ENCODE measurements at regions not wholly inside any gene's neighbourhood (a gene's known extent, or its start where the extent isn't known, plus 50 kb on each side); places are given as distances from the start of the nearest gene placed in this dataset.
"Not testable (repeated sequence)": the region's sequence is repeated elsewhere in the genome, so short reads cannot be mapped to it uniquely, and the experiment has no call there.

GRCh38 chr10:120186506-120186905 is 270.5 kb upstream of the PLPP4 start:
- Histone ChIP-seq H3K27ac (ENCODE audit: low read depth, low read length, poor library complexity, severe bottlenecking) (no peak overlapping the region), H3K9me3 (ENCODE audit: low read depth, low read length, poor library complexity, severe bottlenecking) (no peaks in the 10 kb centered on the region), H3K4me1 (ENCODE audit: insufficient read depth, low read length, poor library complexity, severe bottlenecking) (no peaks in the 10 kb centered on the region), H3K27me3 (replicated peaks; ENCODE audit: insufficient read depth, low read depth, low read length, poor library complexity) (no peaks in the 10 kb centered on the region), H3K4me3 (ENCODE audit: low read depth, low read length, poor library complexity, severe bottlenecking) (no peak overlapping the region), H3K36me3 (ENCODE audit: insufficient read depth, low read length, poor library complexity, severe bottlenecking) (no peaks in the 10 kb centered on the region)
- intact Hi-C loops (cut with micrococcal nuclease; ENCODE audit: unreplicated experiment), result no loop called here
- BruUV-seq (replicated peaks), result no TSS peak
- DNase-seq (ENCODE audit: low spot score), result no peak
- ChIA-PET POLR2A (ENCODE audit: low non-redundant PET) (no interaction called here), CTCF (no interaction called here)
- TF ChIP-seq CTCF (conservative IDR thresholded peaks at IDR 0.05; ENCODE audit: low read depth, low read length) (no peak), EZH2 (IDR thresholded peaks at IDR 0.05; ENCODE audit: borderline replicate concordance, low read depth, low read length, poor library complexity, severe bottlenecking) (no peak)

GRCh38 chr10:120187168-120187567 is 269.9 kb upstream of the PLPP4 start:
- H3K36me3 ChIP-seq (ENCODE audit: insufficient read depth, low read length, poor library complexity, severe bottlenecking); intact Hi-C loops (cut with micrococcal nuclease; ENCODE audit: unreplicated experiment); H3K4me3 ChIP-seq (ENCODE audit: low read depth, low read length, poor library complexity, severe bottlenecking); CTCF ChIA-PET; POLR2A ChIA-PET (ENCODE audit: low non-redundant PET); H3K4me1 ChIP-seq (ENCODE audit: insufficient read depth, low read length, poor library complexity, severe bottlenecking); H3K9me3 ChIP-seq (ENCODE audit: low read depth, low read length, poor library complexity, severe bottlenecking); BruUV-seq (replicated peaks); H3K27me3 ChIP-seq (replicated peaks; ENCODE audit: insufficient read depth, low read depth, low read length, poor library complexity); H3K27ac ChIP-seq (ENCODE audit: low read depth, low read length, poor library complexity, severe bottlenecking); DNase-seq (ENCODE audit: low spot score): not testable (repeated sequence)

- BruUV-seq (replicated peaks), result no TSS peak
- Histone ChIP-seq H3K4me1 (ENCODE audit: insufficient read depth, low read length, poor library complexity, severe bottlenecking) (no peaks in the 10 kb centered on the region), H3K27me3 (replicated peaks; ENCODE audit: insufficient read depth, low read depth, low read length, poor library complexity) (no peaks in the 10 kb centered on the region), H3K9me3 (ENCODE audit: low read depth, low read length, poor library complexity, severe bottlenecking) (no peaks in the 10 kb centered on the region), H3K27ac (ENCODE audit: low read depth, low read length, poor library complexity, severe bottlenecking) (no peak overlapping the region), H3K36me3 (ENCODE audit: insufficient read depth, low read length, poor library complexity, severe bottlenecking) (no peaks in the 10 kb centered on the region), H3K4me3 (ENCODE audit: low read depth, low read length, poor library complexity, severe bottlenecking) (no peak overlapping the region)
- POLR2A ChIA-PET (ENCODE audit: low non-redundant PET), result no interaction called here
- TF ChIP-seq EZH2 (IDR thresholded peaks at IDR 0.05; ENCODE audit: borderline replicate concordance, low read depth, low read length, poor library complexity, severe bottlenecking) (no peak), CTCF (conservative IDR thresholded peaks at IDR 0.05; ENCODE audit: low read depth, low read length) (no peak)
- DNase-seq (ENCODE audit: low spot score), result no peak
- CTCF ChIA-PET, result no interaction called here
- intact Hi-C loops (cut with micrococcal nuclease; ENCODE audit: unreplicated experiment), result no loop called here
These were observed 268.1 kb upstream of the PLPP4 start for GRCh38 chr10:120188950-120189349.

GRCh38 chr10:120195984-120196712 is 260.9 kb upstream of the PLPP4 start:
- H3K36me3 ChIP-seq (ENCODE audit: insufficient read depth, low read length, poor library complexity, severe bottlenecking), result no peaks in the 10 kb centered on the region
- CTCF ChIA-PET, result no interaction called here
- no peaks in the 10 kb centered on the region for H3K4me1 ChIP-seq (ENCODE audit: insufficient read depth, low read length, poor library complexity, severe bottlenecking)
- no peak for DNase-seq (ENCODE audit: low spot score)
- H3K4me3 ChIP-seq (ENCODE audit: low read depth, low read length, poor library complexity, severe bottlenecking), result no peak overlapping the region
- no TSS peak for BruUV-seq (replicated peaks)
- POLR2A ChIA-PET (ENCODE audit: low non-redundant PET), result no interaction called here
- TF ChIP-seq EZH2 (IDR thresholded peaks at IDR 0.05; ENCODE audit: borderline replicate concordance, low read depth, low read length, poor library complexity, severe bottlenecking) (no peak), CTCF (conservative IDR thresholded peaks at IDR 0.05; ENCODE audit: low read depth, low read length) (no peak)
- no peak overlapping the region for H3K27ac ChIP-seq (ENCODE audit: low read depth, low read length, poor library complexity, severe bottlenecking)
- no peaks in the 10 kb centered on the region for H3K27me3 ChIP-seq (replicated peaks; ENCODE audit: insufficient read depth, low read depth, low read length, poor library complexity)
- intact Hi-C loops (cut with micrococcal nuclease; ENCODE audit: unreplicated experiment), result no loop called here
- H3K9me3 ChIP-seq (ENCODE audit: low read depth, low read length, poor library complexity, severe bottlenecking), result no peaks in the 10 kb centered on the region
